ENCODE measurements at regions not wholly inside any gene's neighbourhood (a gene's known extent, or its start where the extent isn't known, plus 50 kb on each side); places are given as distances from the start of the nearest gene placed in this dataset.
"Not testable (repeated sequence)": the region's sequence is repeated elsewhere in the genome, so short reads cannot be mapped to it uniquely, and the experiment has no call there.

- Histone ChIP-seq H3K9ac (ENCODE audit: low read depth in 1 of 2, low read length in 2 of 2) (no peak overlapping the region), H3K4me3 (ENCODE audit: low read length in 2 of 2) (no peak overlapping the region), H3K36me3 (ENCODE audit: control insufficient read depth in 2 of 2, insufficient read depth in 2 of 2, low read length in 2 of 2) (no peaks in the 10 kb centered on the region), H3K27ac (ENCODE audit: low read depth in 2 of 2, low read length in 2 of 2) (no peak overlapping the region), H3K27me3 (ENCODE audit: control insufficient read depth in 2 of 2, insufficient read depth in 2 of 2, low read length in 2 of 2) (no peaks in the 10 kb centered on the region), H3K9me3 (ENCODE audit: control insufficient read depth in 2 of 2, low read length in 2 of 2) (no peaks in the 10 kb centered on the region), H3K4me1 (ENCODE audit: control insufficient read depth in 2 of 2, insufficient read depth in 2 of 2, low read length in 2 of 2) (no peaks in the 10 kb centered on the region)
Observed at GRCh38 chr5:86546044-86546443, 71.7 kb upstream of the COX7C start.

- no peak overlapping the region for H3K27ac ChIP-seq (ENCODE audit: low read depth in 2 of 2, low read length in 2 of 2)
- H3K9me3 ChIP-seq (ENCODE audit: control insufficient read depth in 2 of 2, low read length in 2 of 2), result no peaks in the 10 kb centered on the region
- H3K27me3 ChIP-seq (ENCODE audit: control insufficient read depth in 2 of 2, insufficient read depth in 2 of 2, low read length in 2 of 2), result no peaks in the 10 kb centered on the region
- H3K9ac ChIP-seq (ENCODE audit: low read depth in 1 of 2, low read length in 2 of 2), result no peak overlapping the region
- no peaks in the 10 kb centered on the region for H3K36me3 ChIP-seq (ENCODE audit: control insufficient read depth in 2 of 2, insufficient read depth in 2 of 2, low read length in 2 of 2)
- no peaks in the 10 kb centered on the region for H3K4me1 ChIP-seq (ENCODE audit: control insufficient read depth in 2 of 2, insufficient read depth in 2 of 2, low read length in 2 of 2)
- no peak overlapping the region for H3K4me3 ChIP-seq (ENCODE audit: low read length in 2 of 2)
Observed at GRCh38 chr5:86546582-86546981, 71.2 kb upstream of the COX7C start.

GRCh38 chr5:86554638-86555037 lies 63.1 kb upstream of the COX7C start:
- Histone ChIP-seq H3K4me1 (ENCODE audit: control insufficient read depth in 2 of 2, insufficient read depth in 2 of 2, low read length in 2 of 2) (no peaks in the 10 kb centered on the region), H3K9ac (ENCODE audit: low read depth in 1 of 2, low read length in 2 of 2) (no peak overlapping the region), H3K4me3 (ENCODE audit: low read length in 2 of 2) (no peak overlapping the region), H3K36me3 (ENCODE audit: control insufficient read depth in 2 of 2, insufficient read depth in 2 of 2, low read length in 2 of 2) (no peaks in the 10 kb centered on the region), H3K27ac (ENCODE audit: low read depth in 2 of 2, low read length in 2 of 2) (no peak overlapping the region), H3K9me3 (ENCODE audit: control insufficient read depth in 2 of 2, low read length in 2 of 2) (no peaks in the 10 kb centered on the region), H3K27me3 (ENCODE audit: control insufficient read depth in 2 of 2, insufficient read depth in 2 of 2, low read length in 2 of 2) (no peaks in the 10 kb centered on the region)

- no peaks in the 10 kb centered on the region for H3K9me3 ChIP-seq (ENCODE audit: control insufficient read depth in 2 of 2, low read length in 2 of 2)
- no peaks in the 10 kb centered on the region for H3K36me3 ChIP-seq (ENCODE audit: control insufficient read depth in 2 of 2, insufficient read depth in 2 of 2, low read length in 2 of 2)
- H3K4me1 ChIP-seq (ENCODE audit: control insufficient read depth in 2 of 2, insufficient read depth in 2 of 2, low read length in 2 of 2), result no peaks in the 10 kb centered on the region
- H3K27ac ChIP-seq (ENCODE audit: low read depth in 2 of 2, low read length in 2 of 2), result no peak overlapping the region
- no peak overlapping the region for H3K4me3 ChIP-seq (ENCODE audit: low read length in 2 of 2)
- H3K9ac ChIP-seq (ENCODE audit: low read depth in 1 of 2, low read length in 2 of 2), result no peak overlapping the region
- H3K27me3 ChIP-seq (ENCODE audit: control insufficient read depth in 2 of 2, insufficient read depth in 2 of 2, low read length in 2 of 2), result no peaks in the 10 kb centered on the region
Observed at GRCh38 chr5:86557920-86558319, 59.8 kb upstream of the COX7C start.

- Histone ChIP-seq H3K27ac (ENCODE audit: low read depth in 2 of 2, low read length in 2 of 2) (no peak overlapping the region), H3K4me1 (ENCODE audit: control insufficient read depth in 2 of 2, insufficient read depth in 2 of 2, low read length in 2 of 2) (no peaks in the 10 kb centered on the region), H3K9me3 (ENCODE audit: control insufficient read depth in 2 of 2, low read length in 2 of 2) (no peaks in the 10 kb centered on the region), H3K27me3 (ENCODE audit: control insufficient read depth in 2 of 2, insufficient read depth in 2 of 2, low read length in 2 of 2) (no peaks in the 10 kb centered on the region), H3K4me3 (ENCODE audit: low read length in 2 of 2) (no peak overlapping the region), H3K9ac (ENCODE audit: low read depth in 1 of 2, low read length in 2 of 2) (no peak overlapping the region), H3K36me3 (ENCODE audit: control insufficient read depth in 2 of 2, insufficient read depth in 2 of 2, low read length in 2 of 2) (no peaks in the 10 kb centered on the region)
Observed at GRCh38 chr5:86565197-86565789, 52.4 kb upstream of the COX7C start.

GRCh38 chr5:86566030-86566429 lies 51.7 kb upstream of the COX7C start:
- H3K9me3 ChIP-seq (ENCODE audit: control insufficient read depth in 2 of 2, low read length in 2 of 2); H3K9ac ChIP-seq (ENCODE audit: low read depth in 1 of 2, low read length in 2 of 2); H3K36me3 ChIP-seq (ENCODE audit: control insufficient read depth in 2 of 2, insufficient read depth in 2 of 2, low read length in 2 of 2); H3K27me3 ChIP-seq (ENCODE audit: control insufficient read depth in 2 of 2, insufficient read depth in 2 of 2, low read length in 2 of 2); H3K27ac ChIP-seq (ENCODE audit: low read depth in 2 of 2, low read length in 2 of 2); H3K4me1 ChIP-seq (ENCODE audit: control insufficient read depth in 2 of 2, insufficient read depth in 2 of 2, low read length in 2 of 2); H3K4me3 ChIP-seq (ENCODE audit: low read length in 2 of 2): not testable (repeated sequence)
